A673 (cell line): ENCODE measurements at regions not wholly inside any gene's neighbourhood (a gene's known extent, or its start where the extent isn't known, plus 50 kb on each side); places are given as distances from the start of the nearest gene placed in this dataset.

Experiments used
- CTCF ChIP-seq: fragments of 300-800, 200-600 bp; sonication (generic); conservative IDR thresholded peaks from 2 replicates; pipeline ENCODE4 v1.5.1; 2017; ENCODE audit warnings: low read depth, mild to moderate bottlenecking, antibody characterized with exemption, low read length, moderate library complexity, mixed read lengths
- EZH2 ChIP-seq: fragments of 200-600 bp; sonication (generic); IDR thresholded peaks from 2 replicates; pipeline ENCODE4 v1.6.1; 2017; ENCODE audit warnings: borderline replicate concordance, low read depth, mild to moderate bottlenecking, mixed read lengths, antibody characterized with exemption, low read length; ENCODE audit not compliant: poor library complexity, severe bottlenecking

DNA sequence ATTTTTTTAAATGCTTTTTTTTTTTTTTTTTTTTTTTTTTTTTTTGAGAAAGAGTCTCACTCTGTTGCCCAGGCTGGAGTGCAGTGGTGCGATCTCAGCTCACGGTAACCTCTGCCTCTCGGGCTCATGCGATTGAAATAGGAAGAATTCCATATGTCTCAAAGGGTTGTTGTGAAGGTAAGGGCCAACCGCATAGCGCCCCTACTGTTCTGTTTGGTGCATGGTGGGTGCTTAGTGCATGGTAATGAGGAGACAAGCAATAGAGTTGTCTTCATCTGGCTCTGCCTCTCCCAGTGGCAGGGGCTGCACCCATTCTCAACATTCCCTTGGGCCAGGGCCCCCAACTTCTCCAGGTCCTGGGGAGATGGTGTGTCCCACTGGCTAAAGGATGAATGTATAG is 68.7 kb downstream of the RASL11A start:
- no peak for TF ChIP-seq EZH2
- peak; percentile 70 for TF ChIP-seq CTCF
